HuH-7.5 (cell line): ENCODE measurements at regions not wholly inside any gene's neighbourhood (a gene's known extent, or its start where the extent isn't known, plus 50 kb on each side); places are given as distances from the start of the nearest gene placed in this dataset.

Experiments used
- DNase-seq: peaks from one replicate; pipeline ENCODE4 v3.0.0; 2011; ENCODE audit warnings: low spot score

GRCh38 chr11:123303924-123304323 lies 108.9 kb upstream of the CLMP start:
- no peak for DNase-seq

GRCh38 chr11:123302751-123303195 lies 107.7 kb upstream of the CLMP start:
- DNase-seq, result no peak

GRCh38 chr11:123301696-123302400 lies 106.8 kb upstream of the CLMP start:
- peak; percentile 41 for DNase-seq

GRCh38 chr11:123301013-123301591 lies 106.1 kb upstream of the CLMP start:
- no peak for DNase-seq

- DNase-seq, result no peak
Observed at GRCh38 chr11:123299721-123300120, 104.7 kb upstream of the CLMP start.

GRCh38 chr11:123298488-123299447 lies 103.7 kb upstream of the CLMP start:
- DNase-seq, result no peak

- no peak for DNase-seq
Observed at GRCh38 chr11:123292647-123293046, 97.6 kb upstream of the CLMP start.

- DNase-seq, result no peak
Observed at GRCh38 chr11:123291201-123291869, 96.3 kb upstream of the CLMP start.

GRCh38 chr11:123286761-123287160 lies 91.7 kb upstream of the CLMP start:
- DNase-seq, result no peak

- no peak for DNase-seq
Observed at GRCh38 chr11:123286255-123286654, 91.2 kb upstream of the CLMP start.

- no peak for DNase-seq
Observed at GRCh38 chr11:123284454-123284853, 89.4 kb upstream of the CLMP start.

- no peak for DNase-seq
Observed at GRCh38 chr11:123282597-123282996, 87.5 kb upstream of the CLMP start.

GRCh38 chr11:123273616-123274015 lies 78.6 kb upstream of the CLMP start:
- no peak for DNase-seq

- DNase-seq, result no peak
Observed at GRCh38 chr11:123272565-123272964, 77.5 kb upstream of the CLMP start.

- no peak for DNase-seq
Observed at GRCh38 chr11:123268156-123268555, 73.1 kb upstream of the CLMP start.

GRCh38 chr11:123265951-123266350 lies 70.9 kb upstream of the CLMP start:
- no peak for DNase-seq

GRCh38 chr11:123264431-123264780 lies 69.4 kb upstream of the CLMP start:
- no peak for DNase-seq

GRCh38 chr11:123261345-123262106 lies 66.5 kb upstream of the CLMP start:
- peak; percentile 41 for DNase-seq

GRCh38 chr11:123260511-123261211 lies 65.6 kb upstream of the CLMP start:
- DNase-seq, result no peak

GRCh38 chr11:123258877-123259276 lies 63.8 kb upstream of the CLMP start:
- DNase-seq, result no peak

- no peak for DNase-seq
Observed at GRCh38 chr11:123257370-123257769, 62.3 kb upstream of the CLMP start.
